Islet precursor cell (in vitro differentiated cells): ENCODE measurements at regions not wholly inside any gene's neighbourhood (a gene's known extent, or its start where the extent isn't known, plus 50 kb on each side); places are given as distances from the start of the nearest gene placed in this dataset.

Experiments
- DNase-seq: peaks from one replicate; pipeline ENCODE4 v3.0.0-alpha.2; 2018

DNA sequence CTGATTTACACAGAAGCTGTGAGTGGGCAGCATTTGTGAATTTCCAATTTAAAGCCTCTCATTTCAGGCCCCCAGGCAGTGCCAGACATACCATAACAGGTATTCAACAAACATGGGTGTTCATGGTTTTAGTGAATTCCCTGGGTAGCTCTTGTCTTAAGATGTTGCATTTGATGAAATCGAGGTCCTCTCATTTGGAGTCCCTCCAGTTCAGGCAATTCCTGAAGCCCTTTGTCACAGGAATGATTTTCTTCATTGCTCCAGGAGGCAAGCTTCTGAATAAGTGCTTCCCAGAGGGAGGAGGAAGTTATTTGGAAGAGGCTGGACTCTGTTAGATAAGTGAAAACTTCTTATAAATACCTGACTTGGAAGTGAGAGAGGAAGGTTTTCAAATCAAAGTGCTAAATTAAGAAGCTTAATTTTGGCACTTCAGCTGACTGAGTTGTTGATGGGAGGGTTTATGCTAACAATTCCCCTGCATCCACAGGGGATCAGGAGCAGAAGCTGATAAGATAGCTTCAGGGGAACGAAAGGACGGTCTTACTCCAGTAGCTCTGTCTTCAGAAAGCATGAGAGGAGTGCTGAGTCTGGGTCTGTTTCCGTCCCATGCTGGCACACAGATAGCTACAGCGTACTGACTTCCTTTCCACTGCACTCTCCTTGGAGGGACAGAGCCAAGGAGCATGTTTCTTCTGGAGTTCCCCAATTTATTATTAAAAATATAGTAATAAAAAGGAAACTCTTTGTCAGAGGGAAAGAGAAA, 543.1 kb downstream of the GBA3 start:
- DNase-seq, result peak; percentile 63

DNA sequence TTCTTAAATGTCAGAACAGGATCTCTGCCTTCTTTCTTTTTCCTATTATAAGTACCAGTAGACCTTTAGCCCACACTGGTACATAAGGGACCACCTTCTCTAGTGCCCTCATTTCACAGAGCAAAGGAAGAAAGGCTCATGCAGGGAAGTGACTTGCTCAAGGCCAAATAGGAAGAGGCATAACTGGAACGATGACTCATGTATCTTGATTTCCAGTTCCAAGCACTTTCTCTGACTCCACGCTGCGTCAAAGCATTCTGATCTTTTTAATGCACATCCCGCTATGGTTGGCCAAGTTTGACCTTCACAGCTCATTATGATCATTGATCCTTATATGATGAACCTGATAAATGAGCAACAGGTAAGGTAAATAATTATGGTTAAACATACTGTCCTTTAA, 542.0 kb downstream of the GBA3 start:
- DNase-seq, result no peak

DNA sequence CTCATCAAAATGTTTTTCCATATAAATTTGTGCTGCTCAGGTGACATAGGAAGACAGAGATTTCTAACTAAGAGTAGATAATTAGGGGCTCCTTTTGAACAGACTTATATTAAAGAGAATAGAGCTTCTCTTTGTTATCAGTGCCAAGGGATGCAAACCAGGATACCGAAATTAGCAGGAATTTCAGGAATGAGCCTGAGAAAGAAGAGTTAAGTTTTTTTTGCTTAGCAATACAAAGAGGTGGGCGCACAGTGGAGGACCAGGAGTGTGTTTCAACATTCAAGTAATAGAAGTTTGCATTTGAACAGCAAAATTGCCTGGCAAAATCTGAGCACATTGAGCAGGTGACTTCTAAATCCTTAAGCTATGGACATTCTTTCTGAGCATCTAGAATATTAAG, 541.3 kb downstream of the GBA3 start:
- peak; percentile 50 for DNase-seq

DNA sequence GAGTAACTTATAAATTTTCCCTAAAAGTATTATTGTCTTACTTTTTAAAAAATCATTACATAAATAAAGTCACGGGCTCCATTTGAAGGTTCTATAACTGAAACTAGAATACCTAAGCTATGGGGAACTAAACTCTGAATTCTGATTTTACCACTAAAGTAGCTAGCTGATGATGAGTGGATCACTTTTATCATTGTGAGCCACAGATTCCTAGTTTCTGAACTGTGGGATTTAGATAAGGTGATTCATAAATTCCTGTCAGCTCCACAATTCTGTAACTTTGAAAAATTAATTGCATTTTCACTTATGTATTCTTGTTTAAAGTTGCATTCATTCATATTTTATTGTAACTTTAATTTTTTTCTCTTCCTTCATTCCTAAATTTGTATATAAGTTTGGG, 540.9 kb downstream of the GBA3 start:
- DNase-seq, result no peak

DNA sequence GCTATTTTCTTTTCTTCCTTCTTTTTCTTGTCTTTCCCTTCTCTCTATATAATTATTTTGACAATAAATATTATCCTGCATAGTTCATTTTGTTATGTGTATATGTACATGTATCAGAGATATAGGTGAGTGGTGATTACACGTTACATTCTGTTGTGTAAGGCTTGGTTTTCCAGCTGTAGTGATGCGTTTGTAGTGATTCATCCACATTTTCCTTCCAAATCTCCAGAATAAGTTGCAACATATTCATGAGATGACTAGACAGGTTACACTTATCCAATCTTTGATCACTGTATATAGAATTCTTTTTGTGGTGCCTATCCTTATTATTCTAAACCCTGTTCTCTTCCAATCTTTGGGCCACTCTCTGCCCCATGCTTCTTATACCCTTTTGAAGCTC, 540.2 kb downstream of the GBA3 start:
- DNase-seq, result no peak

DNA sequence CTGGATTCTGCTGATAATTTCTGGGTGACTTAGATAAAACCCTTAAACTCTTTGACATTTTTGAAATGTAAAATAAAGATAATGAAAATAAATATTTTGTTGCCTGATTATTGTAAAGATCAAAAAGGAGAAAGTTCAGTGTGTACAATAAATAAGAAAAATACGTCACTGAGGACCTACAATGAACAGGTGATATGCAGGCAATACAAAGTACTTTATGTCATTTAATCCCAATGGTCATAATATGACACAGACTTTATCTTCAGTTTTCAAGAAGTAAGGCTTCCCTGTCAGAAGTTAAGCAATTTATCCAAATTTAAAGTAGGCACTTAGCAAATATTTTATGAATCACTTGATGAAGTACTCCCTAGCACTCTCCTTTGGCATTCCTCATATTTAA, 532.8 kb downstream of the GBA3 start:
- DNase-seq, result no peak

DNA sequence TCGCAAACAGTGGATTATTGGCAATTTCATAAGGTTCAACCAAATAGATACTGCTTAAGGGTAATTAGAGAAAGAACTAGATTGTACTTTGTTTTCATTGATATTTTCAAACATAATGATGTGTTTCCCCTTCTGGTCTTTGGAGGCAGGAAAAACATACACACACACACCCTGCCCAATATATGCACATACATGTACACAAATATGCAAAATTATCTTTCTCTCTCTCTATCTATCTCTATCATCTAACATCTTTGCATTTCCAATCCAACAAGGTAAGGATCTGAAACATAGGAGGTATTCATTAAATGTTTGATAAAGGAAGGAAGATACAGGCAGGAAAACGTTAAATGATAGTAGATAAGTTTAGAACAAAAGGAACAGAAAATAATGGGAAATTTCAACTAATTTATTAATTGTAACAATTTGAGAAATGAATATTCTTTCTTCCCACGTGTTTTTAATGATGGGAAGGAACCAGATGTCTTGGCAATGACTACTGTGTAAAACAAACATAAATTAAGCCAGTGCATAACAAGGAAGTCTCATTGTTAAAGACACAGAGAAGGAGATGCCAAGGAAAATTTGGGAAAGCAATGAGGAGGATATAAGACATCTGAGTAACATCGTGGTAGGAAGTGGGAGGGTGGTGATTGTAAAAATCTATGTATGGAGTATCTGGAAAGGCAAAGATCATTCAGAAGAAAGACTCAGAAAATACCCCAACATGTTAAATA, 532.1 kb downstream of the GBA3 start:
- DNase-seq, result no peak

DNA sequence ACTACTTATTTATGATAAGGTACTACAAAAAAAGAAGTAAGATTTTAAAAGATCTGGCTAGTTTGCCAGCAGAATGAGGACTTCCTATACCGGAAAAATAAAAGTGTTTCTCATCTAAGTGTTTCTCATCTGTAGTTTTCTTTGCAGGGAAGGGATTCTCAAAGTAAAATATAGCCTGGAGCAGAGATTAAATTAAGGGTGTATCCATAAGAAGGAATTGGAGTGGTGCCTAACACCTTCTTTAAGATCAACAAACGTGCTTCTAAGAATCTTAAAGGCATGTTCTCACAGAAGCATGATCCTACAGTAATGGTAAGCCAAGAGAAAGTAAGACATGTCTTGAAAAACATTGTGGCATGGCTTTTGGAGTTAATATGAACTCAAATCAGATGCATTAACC, 528.2 kb downstream of the GBA3 start:
- DNase-seq, result no peak

DNA sequence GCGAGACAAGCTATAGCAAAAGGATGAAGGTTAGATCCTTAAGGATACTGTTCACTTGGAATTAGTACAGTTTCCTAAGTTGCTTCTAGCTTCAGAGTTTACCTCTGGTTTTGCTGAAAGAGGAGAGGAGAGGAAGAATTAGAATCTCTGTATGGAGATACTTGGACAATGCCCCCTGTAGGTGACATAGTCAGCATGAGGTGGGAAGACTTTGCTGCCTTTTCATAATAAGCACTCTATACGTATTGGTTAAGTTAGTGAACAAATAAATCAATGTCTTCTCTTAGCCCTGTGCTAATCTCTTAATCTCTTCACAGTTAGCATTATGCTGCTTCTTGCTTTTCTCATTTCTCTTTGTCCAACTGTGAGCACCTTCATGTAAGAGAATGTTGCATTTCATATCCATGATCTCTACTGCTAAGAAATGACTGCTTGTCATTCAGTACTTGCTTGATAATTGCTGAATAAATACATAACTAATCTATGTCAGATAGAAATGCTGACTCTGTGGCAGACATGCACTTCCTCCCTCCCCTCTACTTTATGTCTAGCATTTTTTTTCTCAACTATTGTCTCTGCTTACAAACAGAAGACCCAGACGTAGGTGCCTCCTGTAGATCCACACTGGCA, 527.2 kb downstream of the GBA3 start:
- no peak for DNase-seq

DNA sequence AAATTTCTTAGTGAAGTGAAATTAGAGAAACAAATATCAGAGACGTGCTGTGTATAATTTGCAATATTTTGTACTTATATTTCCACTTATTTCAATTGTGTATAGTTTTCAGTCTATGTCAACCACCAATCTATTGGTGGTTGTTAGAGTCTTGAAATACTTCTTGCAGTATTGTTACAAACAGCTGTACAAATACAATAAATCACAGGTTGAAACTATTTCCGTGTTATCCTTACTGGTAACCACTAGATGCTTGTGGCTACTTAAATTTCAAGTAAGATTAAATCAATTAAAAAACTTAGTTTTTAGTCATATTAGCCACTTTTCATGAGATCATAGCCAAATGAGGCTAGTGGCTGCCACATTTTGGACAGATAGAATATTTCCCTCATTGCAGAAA, 520.5 kb downstream of the GBA3 start:
- no peak for DNase-seq

DNA sequence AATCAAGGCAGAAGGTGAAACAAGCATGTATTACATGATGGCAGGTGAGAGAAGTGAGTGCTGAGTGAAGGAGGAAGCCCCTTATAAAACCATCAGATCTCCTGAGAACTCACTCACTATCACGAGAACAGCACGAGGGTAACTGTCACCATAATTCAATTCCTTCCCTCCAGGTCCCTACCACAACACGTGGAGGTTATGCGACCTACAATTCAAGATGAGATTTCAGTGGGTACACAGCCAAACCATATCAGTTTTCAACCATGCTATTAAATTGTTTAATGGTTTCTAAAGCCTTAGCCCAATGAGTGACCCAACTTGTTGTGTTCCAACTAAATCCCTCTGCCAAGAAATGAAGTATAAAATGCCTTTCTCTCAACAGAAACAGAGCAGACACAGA, 519.8 kb downstream of the GBA3 start:
- DNase-seq, result no peak

DNA sequence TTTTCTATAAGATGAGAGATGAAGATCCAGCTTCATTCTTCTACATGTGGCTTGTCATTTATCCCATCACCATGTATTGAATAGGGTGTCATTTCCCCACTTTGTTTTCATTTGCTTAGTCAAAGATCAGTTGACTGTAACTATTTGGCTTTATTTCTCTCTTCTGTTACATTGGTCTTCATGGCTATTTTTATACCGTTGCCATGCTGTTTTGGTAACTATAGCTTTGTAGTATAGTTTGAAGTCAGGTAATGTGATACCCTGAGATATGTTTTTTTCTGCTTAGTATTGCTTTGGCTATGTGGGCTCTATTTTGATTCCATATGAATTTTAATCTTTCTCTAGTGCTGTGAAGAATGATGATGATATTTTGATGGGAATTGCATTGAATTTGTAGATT, 514.3 kb downstream of the GBA3 start:
- no peak for DNase-seq

DNA sequence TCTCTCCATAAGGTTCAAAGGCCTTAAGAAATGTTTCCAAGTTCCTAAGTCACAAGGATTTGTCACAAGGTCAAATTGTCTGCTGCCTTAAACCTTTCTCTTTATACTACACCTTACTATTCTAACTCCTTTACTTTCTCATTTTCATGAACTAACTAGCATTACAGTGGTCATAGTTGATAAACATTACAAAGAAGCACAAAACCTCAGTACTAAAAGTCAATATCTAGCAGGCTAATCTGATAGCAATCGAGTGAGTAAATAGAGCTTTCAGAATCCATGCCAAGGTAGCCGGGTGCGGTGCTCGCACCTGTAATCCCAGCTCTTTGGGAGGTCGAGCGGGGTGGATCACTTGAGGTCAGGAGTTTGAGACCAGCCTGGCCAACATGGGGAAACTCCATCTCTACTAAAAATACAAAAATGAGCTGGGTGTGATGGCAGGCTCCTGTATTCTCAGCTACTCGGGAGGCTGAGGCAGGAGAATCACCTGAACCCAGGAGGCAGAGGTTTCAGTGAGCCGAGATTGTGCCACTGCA, 510.0 kb downstream of the GBA3 start:
- no peak for DNase-seq

DNA sequence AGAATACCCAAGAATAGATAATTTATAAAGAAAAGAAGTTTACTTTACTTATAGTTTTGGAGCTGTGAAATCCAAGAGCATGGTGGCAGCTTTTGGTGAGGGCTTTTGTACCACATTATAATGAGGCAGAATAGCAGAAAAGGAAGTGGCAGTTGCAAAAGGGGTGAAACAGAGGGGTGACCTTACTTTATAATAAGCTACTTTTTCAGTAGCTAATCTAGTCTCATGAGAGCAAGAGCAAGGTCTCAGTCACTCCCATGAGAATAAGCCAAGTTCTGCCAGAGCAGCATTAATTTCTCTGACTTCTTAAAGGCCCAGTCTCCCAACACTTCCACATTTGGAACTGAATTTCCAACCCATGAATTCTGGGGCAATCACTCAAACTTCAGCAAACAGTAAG, 502.0 kb downstream of the GBA3 start:
- no peak for DNase-seq

DNA sequence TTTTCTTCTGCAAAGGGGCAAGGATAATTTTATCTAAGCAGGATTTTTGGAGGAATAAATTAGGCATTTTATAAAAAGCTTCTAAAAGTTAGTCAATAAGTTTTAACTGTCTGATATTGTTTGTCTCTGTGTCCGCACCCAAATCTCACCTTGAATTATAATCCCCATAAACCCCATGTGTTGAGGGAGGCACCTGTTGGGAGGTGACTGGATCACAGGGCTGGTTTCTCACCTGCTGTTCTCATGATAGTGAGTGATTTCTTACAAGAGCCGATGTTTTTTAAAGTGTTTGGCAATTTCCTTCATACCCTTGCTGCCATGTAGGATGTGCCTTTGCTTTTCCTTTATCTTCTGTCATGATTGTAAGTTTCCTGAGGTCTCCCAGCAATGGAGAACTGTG, 481.4 kb downstream of the GBA3 start:
- DNase-seq, result no peak

DNA sequence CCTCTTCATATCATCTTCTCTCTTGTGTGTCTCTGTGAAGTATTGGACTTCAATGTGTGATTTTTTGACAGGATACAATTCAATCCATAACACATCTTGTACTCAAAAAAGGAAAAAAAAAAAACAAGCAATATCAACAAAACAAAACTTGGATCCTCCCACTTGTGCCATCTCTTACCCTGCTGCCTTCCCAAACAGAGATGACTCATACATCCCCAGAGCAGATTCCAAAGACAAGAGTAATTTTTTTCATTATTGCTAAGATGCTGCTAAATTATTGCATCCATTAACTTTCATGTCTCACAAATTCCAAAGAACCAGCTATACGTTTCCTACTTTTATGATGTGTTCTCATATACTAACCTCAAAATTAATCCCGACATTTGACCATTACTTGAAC, 479.2 kb downstream of the GBA3 start:
- no peak for DNase-seq

DNA sequence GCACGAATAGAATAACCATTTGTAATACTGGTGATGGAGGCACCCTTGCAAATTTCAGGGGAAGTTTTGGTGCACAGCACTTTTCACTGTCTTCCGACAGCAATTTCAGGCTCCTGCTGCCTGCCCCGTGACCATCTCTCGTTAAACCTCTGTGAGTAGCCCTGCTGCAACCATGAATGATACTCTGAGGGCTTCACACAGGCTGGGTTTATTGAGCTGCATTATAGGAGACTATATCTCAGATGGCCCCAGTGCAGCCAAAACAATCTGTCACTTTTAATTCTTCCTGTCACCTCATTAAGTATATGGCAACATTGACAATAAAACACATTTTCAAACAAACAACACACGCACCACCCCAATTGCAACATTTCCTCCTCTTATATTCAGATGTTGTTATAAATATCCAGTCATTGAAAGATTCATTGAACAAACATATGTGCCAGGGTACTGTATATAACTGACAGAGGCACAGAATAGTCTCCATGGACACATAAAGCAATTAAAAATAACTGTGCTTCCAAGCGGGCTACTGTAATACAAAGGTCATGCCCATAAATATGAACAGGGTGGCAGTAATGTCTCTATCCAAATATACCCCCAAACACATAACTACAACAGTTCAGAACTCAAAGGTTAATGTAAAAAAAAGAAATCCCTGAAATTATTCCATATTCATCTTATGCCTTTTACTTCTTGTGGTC, 477.0 kb downstream of the GBA3 start:
- DNase-seq, result no peak

DNA sequence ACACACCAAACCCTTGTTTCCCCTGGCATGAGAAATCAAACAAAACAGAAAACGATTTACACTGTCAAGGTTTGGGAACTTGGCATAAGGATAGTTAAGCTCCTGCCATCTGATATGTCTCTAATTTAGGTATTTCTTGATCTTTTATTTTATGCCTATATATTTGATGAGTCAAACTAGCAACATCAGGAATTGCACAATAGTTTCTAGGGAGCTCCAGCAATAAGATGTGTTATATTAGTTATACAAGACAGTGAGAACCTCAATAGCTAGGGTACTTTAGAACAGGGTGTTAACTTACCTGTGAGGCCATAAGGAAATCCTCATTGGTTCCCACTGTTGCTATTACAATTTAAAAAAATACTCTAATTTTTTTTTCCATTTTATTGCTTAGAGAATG, 474.2 kb downstream of the GBA3 start:
- no peak for DNase-seq

DNA sequence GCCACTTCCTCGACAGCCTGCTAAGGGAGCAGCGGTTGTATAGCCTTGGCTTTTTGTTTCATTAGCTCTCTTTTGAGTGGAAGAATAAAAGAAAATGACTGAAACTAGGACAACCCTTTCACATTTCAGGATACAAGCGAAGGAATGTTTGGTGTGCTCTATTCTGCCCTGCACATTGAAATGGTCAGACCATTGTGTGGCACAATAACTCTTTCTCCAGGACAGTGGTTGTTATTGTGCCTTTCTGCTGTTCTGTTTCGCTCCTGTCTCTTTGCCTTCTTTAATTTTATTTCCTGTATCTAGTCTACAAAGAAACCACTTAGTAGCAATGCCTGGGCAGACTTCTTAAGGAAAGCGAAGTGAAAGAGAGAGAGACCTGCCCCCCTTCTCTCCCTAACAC, 473.7 kb downstream of the GBA3 start:
- DNase-seq, result no peak

DNA sequence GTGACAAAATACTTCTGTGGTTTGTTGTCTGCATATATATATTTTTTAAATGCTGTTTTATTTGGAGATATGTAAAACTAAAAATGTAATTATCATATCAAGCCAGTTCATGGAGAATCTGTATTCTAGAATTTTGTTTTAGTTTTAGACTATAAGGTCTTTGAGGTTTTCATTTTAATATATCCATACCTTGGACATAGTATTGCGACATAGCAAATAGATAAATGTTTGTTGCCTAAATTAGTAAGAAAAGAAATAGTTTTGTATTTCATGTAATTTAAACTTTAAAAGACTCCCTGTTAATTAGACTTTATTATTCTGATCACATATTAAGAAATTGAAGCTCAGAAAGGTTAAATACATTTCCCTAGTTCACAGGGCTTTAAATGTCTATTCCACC, 472.9 kb downstream of the GBA3 start:
- no peak for DNase-seq

DNA sequence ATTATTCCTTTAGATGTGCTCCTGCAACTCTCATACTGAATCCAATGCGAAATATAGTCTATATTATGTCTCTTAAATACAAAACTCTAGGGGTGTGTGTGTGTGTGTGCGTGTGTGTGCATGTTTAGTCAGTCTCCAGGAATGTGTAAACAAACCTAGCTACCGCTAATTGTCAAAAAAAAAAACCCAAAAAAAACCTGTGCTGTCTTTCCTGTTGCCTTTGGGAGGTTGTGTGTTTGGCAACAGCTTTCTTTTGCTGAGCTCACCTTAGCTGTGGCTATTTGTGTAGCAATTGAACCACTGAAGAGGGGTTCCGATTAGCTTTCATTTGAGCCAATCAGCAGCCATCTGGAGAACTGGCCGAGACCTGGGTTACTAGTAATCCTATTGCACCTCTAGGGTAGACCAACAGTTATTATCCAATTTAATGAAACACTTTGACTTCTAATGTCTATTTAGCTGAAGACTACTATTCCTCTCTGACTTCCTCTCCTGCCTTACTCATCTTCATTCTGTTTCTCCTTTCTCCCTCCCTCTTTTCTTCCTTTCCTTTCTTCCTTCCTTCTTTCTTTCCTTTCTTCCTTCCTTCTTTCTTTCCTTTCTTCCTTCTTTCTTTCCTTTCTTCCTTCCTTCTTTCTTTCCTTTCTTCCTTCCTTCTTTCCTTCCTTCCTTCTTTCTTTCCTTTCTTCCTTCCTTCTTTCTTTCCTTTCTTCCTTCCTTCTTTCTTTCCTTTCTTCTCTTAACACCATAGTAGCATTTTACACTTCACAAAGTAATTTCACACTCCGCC, 471.1 kb downstream of the GBA3 start:
- peak; percentile 57 for DNase-seq

DNA sequence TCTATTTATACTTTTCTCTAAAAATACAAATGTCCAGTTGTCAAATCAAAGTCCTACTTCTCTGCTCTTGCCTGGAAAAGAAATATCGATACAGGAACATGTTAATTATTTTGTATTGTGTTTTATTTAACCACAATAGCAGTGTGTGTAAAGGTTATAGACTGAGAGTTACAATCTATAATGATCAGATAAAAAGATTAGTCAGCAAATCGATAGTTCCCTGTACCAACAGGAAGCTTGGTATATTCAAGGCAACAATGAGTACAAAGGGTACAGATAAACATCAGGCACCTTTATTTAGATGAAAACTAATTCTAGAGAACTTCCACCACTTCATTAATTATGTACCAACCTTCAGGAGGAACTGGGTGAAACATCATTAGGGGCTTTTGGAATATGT, 469.5 kb downstream of the GBA3 start:
- no peak for DNase-seq

DNA sequence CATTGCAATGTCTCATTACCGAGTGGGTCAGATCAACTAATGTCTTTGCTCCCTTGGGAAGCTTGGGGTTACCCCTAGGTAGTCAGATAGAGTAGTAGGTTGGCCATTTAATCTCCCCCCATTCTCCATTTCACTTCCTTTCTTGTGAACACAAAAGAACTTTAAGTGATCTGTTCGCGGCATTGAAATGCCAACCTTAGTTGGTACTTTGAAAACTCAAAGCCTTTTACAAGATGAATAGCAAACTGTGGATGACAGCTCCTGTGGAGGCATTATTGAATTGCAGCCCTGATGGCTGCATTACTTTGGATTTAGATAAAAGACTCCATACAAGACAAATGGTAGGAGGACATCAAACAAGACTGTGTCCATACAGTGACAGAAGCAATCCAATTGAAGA, 469.1 kb downstream of the GBA3 start:
- DNase-seq, result no peak
